GM12878 (cell line): ENCODE measurements at regions not wholly inside any gene's neighbourhood (a gene's known extent, or its start where the extent isn't known, plus 50 kb on each side); places are given as distances from the start of the nearest gene placed in this dataset.

ENCODE experiments used
- CREB1 ChIP-seq: IDR thresholded peaks from 2 replicates; pipeline ENCODE4 v1.6.1; 2012; ENCODE audit warnings: low read depth, mild to moderate bottlenecking, inconsistent platforms
- CTCF ChIP-seq, 3 experiments: IDR thresholded peaks in 2 of 3; conservative IDR thresholded peaks in 1 of 3; 2 replicates each; pipeline ENCODE4 v1.5.1; 2011; ENCODE audit warnings: low read depth in 3 of 3, low read length in 3 of 3, mild to moderate bottlenecking in 3 of 3, control low read depth in 2 of 3, moderate library complexity in 2 of 3, inconsistent platforms in 1 of 3, mixed read lengths in 1 of 3; ENCODE audit not compliant: control insufficient read depth in 2 of 3, insufficient read depth in 1 of 3; ENCODE audit errors: extremely low read depth in 1 of 3
- EGR1 ChIP-seq, 2 experiments: IDR thresholded peaks; 1 replicate in 1 of 2; 2 replicates in 1 of 2; pipeline ENCODE4 v1.6.1; 2011 to 2012; ENCODE audit warnings: low read depth in 2 of 2, low read length in 2 of 2, borderline replicate concordance in 1 of 2, mild to moderate bottlenecking in 1 of 2, moderate library complexity in 1 of 2
- ELK1 ChIP-seq: IDR thresholded peaks from 2 replicates; pipeline ENCODE4 v1.6.1; 2012; ENCODE audit warnings: low read depth, low read length, improper control_type of control experiment
- EZH2 ChIP-seq: IDR thresholded peaks from 2 replicates; pipeline ENCODE4 v1.6.1; 2012; ENCODE audit warnings: low read depth, mild to moderate bottlenecking, control low read depth, inconsistent platforms, low read length, borderline replicate concordance; ENCODE audit not compliant: control insufficient read depth
- HDAC6 ChIP-seq: fragments of 200-600 bp; sonication (generic); IDR thresholded peaks from one replicate; pipeline ENCODE4 v1.8.0; 2017; ENCODE audit warnings: antibody characterized with exemption; ENCODE audit not compliant: unreplicated experiment
- POLR2A ChIP-seq: IDR thresholded peaks from 2 replicates; pipeline ENCODE4 v1.6.1; 2011; ENCODE audit warnings: low read depth, mild to moderate bottlenecking, low read length
- SIN3A ChIP-seq: IDR thresholded peaks from 2 replicates; pipeline ENCODE4 v1.6.1; 2012; ENCODE audit warnings: low read depth, low read length, improper control_type of control experiment
- SREBF2 ChIP-seq: IDR thresholded peaks from 2 replicates; pipeline ENCODE4 v1.6.1; 2012; ENCODE audit warnings: mild to moderate bottlenecking, low read length
- TBL1XR1 ChIP-seq: IDR thresholded peaks from 2 replicates; pipeline ENCODE4 v1.6.1; 2012; ENCODE audit warnings: low read depth, low read length, improper control_type of control experiment
- TCF12 ChIP-seq: IDR thresholded peaks from 2 replicates; pipeline ENCODE4 v1.6.1; 2011; ENCODE audit warnings: low read depth, mild to moderate bottlenecking, low read length
- ZNF274 ChIP-seq: IDR thresholded peaks from one replicate; pipeline ENCODE4 v1.8.0; 2011; ENCODE audit not compliant: insufficient read length, insufficient read depth
- TF ChIP-seq, protein P1 (sequence below): IDR thresholded peaks from 2 replicates; pipeline ENCODE4 v1.6.1; 2012; ENCODE audit warnings: low read depth, low read length, improper control_type of control experiment
- TF ChIP-seq, protein P2 (sequence below): fragments of 450-650 bp; IDR thresholded peaks from 2 replicates; pipeline ENCODE4 v1.6.1; 2017; ENCODE audit warnings: mild to moderate bottlenecking

DNA sequence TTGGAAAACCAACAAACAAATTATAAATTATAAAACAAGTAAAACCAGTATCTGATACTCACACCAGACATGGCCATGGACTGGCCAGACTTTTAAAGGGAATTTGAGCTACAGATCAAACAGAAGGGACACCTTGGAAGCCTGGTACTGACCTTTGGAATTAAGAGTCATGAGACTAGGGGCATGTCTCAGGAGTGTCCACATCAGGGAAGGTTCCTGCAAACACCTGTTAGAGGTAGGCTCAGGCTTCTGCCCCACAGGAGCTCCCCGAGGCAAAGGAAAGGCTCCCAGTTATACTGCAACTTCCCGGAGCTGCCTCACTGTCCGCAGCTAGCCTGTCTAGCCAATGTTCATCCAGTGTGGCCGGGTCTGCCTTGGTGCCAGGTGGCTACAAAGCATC, 290.1 kb downstream of the BUD13 start:
- TF ChIP-seq HDAC6 (no peak), ELK1 (no peak), CTCF (IDR thresholded peaks at IDR 0.05 in 2 of 3, conservative IDR thresholded peaks at IDR 0.05 in 1 of 3; ENCODE audit: control insufficient read depth in 2 of 3, extremely low read depth in 1 of 3, insufficient read depth in 1 of 3, low read depth in 3 of 3, low read length in 3 of 3) (no peak), EGR1 (IDR thresholded peaks at IDR 0.05; ENCODE audit: borderline replicate concordance in 1 of 2, low read depth in 2 of 2, low read length in 2 of 2) (no peak), SREBF2 (no peak), TCF12 (no peak), ZNF274 (no peak), POLR2A (no peak), SIN3A (no peak), CREB1 (no peak), TBL1XR1 (no peak), EZH2 (no peak)
- TF ChIP-seq, protein P1, sequence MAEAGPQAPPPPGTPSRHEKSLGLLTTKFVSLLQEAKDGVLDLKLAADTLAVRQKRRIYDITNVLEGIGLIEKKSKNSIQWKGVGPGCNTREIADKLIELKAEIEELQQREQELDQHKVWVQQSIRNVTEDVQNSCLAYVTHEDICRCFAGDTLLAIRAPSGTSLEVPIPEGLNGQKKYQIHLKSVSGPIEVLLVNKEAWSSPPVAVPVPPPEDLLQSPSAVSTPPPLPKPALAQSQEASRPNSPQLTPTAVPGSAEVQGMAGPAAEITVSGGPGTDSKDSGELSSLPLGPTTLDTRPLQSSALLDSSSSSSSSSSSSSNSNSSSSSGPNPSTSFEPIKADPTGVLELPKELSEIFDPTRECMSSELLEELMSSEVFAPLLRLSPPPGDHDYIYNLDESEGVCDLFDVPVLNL: no peak
- TF ChIP-seq, protein P2, sequence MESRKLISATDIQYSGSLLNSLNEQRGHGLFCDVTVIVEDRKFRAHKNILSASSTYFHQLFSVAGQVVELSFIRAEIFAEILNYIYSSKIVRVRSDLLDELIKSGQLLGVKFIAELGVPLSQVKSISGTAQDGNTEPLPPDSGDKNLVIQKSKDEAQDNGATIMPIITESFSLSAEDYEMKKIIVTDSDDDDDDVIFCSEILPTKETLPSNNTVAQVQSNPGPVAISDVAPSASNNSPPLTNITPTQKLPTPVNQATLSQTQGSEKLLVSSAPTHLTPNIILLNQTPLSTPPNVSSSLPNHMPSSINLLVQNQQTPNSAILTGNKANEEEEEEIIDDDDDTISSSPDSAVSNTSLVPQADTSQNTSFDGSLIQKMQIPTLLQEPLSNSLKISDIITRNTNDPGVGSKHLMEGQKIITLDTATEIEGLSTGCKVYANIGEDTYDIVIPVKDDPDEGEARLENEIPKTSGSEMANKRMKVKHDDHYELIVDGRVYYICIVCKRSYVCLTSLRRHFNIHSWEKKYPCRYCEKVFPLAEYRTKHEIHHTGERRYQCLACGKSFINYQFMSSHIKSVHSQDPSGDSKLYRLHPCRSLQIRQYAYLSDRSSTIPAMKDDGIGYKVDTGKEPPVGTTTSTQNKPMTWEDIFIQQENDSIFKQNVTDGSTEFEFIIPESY: no peak
